Thyroid gland (tissue), 4 donors: ENCODE measurements at regions not wholly inside any gene's neighbourhood (a gene's known extent, or its start where the extent isn't known, plus 50 kb on each side); places are given as distances from the start of the nearest gene placed in this dataset.

Experiments
- POLR2A ChIP-seq, 2 donors: fragments of 450-650 bp; IDR thresholded peaks; one replicate each; pipeline ENCODE4 v1.6.1; 2017; ENCODE audit warnings: antibody characterized with exemption in 2 of 2, mild to moderate bottlenecking in 2 of 2, moderate library complexity in 1 of 2
- TF ChIP-seq, protein P1 (sequence below), 6 experiments: fragments of 200-600 bp in 3 of 6; fragments of 450-650 bp in 3 of 6; sonication (generic) in 3 of 6; IDR thresholded peaks; one replicate each; pipeline ENCODE4 v1.5.1; 2016 to 2019; ENCODE audit warnings: antibody characterized with exemption in 6 of 6, mild to moderate bottlenecking in 2 of 6, inconsistent platforms in 1 of 6, moderate library complexity in 1 of 6

DNA sequence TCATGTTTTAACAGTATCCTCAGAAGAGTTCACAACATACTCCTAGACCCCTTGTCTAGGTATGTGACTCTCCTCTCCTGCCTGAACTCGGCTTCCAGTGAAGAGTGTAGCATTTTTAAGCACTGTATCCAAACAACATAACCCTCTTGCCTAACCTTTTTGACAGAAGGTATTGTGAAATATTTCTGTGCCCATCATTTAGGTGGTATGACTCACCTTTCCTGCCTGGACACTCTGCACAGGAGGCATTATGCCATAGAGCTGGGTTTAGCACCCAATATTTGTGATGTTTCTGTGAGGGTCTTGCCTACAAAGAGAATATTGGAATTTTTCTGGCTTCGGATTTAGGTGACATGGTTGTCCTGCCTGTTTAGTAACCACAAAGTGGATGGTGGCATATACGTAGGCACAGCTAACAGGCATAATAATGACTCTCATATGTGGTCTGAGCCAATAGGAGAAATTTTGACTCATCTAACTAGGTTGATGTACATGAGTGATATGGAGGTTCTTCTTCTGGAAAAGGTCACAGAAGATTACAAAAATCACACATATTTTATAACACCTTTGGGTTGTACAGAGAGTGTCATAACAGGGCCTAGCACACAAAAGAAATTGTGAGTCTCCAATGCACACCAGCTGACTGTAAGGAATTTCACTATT lies 1001.0 kb upstream of the TSPY4 start:
- TF ChIP-seq, protein P1, sequence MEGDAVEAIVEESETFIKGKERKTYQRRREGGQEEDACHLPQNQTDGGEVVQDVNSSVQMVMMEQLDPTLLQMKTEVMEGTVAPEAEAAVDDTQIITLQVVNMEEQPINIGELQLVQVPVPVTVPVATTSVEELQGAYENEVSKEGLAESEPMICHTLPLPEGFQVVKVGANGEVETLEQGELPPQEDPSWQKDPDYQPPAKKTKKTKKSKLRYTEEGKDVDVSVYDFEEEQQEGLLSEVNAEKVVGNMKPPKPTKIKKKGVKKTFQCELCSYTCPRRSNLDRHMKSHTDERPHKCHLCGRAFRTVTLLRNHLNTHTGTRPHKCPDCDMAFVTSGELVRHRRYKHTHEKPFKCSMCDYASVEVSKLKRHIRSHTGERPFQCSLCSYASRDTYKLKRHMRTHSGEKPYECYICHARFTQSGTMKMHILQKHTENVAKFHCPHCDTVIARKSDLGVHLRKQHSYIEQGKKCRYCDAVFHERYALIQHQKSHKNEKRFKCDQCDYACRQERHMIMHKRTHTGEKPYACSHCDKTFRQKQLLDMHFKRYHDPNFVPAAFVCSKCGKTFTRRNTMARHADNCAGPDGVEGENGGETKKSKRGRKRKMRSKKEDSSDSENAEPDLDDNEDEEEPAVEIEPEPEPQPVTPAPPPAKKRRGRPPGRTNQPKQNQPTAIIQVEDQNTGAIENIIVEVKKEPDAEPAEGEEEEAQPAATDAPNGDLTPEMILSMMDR (IDR thresholded peaks at IDR 0.05) = no peak
- no peak for TF ChIP-seq POLR2A (IDR thresholded peaks at IDR 0.05)
